IPS-NIHi7 (cell line): ENCODE measurements at regions not wholly inside any gene's neighbourhood (a gene's known extent, or its start where the extent isn't known, plus 50 kb on each side); places are given as distances from the start of the nearest gene placed in this dataset.
"Not testable (repeated sequence)": the region's sequence is repeated elsewhere in the genome, so short reads cannot be mapped to it uniquely, and the experiment has no call there.

Experiments used
- DNase-seq: peaks from one replicate; pipeline ENCODE4 v3.0.0; 2012; ENCODE audit warnings: mixed read lengths; ENCODE audit errors: extremely low spot score

DNA sequence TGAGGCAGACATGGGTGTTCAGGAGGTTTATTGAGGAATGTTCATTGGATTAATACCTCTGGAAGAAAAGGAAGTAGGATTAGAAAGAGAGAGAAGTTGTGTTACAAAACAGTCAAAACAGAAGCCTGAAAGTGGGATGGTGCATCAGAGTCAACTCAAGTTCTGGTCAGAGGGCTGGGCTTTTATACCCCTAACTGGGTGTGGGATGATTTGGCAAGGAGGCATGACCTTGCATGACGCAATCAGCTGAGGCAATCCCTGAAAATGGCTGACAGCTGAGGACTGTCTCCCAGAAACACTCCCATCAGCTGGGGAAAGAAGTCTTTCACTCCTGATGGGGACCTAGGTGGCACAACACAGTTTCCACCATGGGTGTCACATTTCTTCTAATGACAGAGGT is 818.2 kb downstream of the SATB2 start:
- no peak for DNase-seq

DNA sequence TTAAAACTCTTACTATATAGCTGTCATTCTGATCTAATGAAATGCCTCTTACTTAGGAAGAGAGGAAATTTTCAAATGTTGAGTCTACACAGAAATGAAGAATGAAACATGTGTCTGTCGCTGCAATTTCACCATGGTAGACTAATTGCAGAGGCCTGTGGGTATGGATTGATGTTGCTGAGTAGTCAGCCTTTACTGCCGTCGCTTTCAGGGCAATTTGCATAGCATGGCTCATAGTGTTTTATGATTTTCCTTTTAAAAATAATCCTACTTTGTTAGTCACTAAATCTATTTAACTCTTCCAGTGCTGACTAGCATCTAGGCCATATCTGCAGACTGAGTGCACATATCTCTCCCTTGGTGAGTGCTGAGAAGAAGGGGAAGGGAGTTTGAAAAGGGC is 819.2 kb downstream of the SATB2 start:
- DNase-seq = no peak

DNA sequence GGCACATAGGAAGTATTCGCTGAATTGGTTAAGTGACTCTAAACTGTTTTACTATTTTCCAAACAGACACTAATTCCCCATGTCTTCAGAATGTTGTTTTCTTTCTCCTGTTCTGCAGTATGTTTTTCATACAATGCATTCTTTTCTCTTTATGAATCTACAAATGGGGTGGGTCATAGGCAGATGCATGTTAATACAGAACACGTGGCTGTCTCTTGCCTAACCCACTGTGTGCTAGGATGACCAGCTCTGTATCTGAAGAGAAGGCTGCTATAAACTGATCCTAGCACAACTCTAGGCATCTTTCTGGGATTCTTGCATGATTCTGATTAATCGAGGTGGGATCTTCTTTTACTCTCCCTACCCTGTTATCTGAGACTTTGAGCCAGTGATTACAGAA is 826.0 kb downstream of the PLCL1 start:
- no peak for DNase-seq

DNA sequence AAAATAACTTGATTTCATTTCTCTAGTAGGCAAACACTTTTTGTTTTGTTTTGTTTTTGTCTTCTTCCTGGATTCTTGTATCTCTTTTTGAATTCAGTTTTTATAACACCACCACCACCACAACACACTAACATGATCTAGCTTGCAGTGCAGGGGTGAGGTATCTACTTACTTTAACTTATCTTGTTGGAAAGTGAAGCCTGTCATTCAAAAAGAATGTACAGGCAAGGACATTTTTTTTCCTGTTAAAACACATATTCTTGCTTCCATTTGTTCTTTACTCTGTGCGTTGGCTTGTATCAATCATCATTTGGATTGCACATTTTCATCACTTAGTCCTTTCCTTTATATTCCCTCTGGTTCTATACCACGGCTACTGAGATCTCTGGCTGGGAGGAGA is 824.2 kb downstream of the PLCL1 start:
- DNase-seq = no peak

DNA sequence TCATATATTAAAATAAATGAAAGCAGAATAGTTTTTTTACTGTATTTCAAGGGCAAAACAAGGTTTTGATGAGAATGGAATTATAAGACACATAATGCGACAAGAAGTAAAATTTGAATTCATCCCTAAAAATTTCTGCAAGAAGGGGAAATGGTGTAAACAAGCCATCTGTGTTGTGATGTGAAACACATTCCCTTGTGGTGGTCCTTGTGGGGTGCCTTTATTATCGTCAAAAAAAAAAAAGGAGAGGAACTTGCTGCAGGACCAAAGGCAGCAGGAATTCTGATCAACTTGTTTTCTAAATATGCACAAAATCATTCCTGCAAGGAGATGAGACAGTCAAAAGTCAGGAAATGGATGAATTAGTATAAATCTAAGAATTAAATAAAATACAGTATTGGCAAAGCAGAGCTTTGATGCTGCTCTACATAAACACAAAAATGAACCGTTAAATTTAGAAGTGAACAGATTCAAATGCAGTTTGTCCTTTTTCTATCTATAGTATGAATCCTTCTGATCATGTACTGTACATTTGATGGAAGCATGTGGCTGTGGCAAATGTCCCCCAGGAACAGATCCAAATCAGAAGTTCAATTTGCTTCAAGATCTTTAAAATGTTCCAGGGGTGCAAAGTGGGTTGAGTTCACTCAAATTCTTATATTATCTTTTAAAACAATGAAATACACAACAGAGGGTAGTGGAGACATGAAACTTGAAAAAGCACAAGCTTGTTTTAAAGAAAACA is 818.8 kb downstream of the PLCL1 start:
- DNase-seq = no peak

DNA sequence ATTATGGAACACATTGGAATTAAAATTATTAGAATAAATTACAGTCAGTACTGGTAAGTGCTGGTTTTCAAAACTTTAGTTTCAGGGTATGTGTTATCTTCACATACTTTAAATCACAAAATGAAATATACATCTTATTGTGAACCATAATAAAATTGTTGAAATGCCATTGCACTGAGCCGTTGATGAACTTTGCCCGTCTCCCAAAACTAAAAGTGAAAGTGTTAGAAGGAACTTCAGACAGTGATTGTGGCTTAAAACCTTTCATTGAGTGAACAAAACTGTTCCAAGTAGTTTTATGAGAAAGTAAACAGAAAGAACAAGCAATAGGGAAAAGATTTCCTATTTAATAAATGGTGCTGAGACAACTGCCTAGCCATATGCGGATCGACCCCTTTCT is 811.6 kb downstream of the PLCL1 start:
- no peak for DNase-seq

DNA sequence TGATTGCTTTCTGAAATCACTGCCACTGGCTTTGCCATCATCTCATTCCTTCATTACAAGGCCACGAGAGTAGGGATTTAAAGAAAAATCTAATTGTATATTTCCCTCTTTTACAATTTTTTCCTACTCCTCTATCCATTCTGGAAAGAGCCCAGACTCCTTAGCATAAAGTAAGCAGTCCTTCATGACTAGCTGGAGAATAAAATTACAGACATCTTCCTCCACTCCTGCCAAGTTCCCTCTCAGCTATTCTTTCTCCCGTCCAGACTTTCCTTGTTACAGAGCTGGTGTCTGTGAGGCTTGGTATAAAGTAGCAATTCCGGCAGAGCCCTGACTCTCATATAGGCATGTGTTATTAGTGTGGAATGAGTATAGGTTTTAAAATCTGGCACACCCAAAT is 806.8 kb downstream of the PLCL1 start:
- DNase-seq = no peak

DNA sequence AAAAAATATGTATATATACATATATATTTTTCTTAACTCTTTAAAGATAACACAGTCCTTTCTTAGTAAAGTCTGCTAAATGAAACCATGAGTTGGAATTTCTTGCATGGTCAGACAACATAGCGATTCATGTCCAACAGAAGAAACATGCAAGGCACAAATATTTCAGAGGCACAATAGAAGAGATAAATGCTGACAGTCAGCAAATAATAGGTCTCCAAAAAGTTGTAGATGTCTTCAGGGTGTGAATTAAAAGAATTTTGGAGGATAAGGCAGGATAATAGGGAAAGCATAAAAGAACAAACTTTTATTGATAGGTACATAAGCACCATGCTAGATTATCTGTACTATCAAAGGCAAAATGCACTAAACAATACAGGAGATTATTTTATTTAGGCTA is 800.2 kb downstream of the PLCL1 start:
- no peak for DNase-seq

DNA sequence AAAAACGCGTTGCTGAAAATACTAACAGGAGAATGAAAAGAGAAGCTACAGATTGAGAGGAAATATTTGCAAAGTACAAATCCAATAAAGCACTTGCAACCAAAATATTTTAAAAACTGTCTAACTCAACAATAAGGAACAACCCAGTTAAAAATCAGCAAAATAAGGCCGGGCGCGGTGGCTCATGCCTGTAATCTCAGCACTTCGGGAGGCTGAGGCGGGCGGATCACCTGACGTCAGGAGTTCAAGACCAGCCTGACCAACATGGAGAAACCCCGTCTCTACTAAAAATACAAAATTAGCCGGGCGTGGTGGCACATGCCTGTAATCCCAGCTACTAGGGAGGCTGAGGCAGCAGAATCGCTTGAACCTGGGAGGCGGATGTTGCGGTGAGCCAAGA is 798.6 kb downstream of the PLCL1 start:
- not testable (repeated sequence) for DNase-seq

DNA sequence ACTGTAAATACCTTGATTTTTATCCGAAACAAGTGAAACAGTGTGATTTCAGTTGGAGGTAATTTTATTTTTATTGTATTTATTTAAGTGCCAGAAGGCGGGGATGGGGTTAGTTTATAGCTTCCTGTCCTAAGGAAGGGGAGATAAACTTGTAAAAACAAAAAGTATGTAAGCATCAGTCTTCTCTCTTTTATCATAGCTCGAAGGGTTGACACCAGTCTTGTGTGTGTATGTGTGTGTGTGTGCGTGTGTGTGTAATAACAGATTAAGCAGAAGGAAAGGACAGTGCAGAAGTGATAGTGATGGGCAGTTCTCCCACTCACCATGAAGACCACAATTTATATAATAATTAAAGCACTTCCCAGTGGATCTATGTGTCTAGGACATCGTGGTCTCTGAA is 793.3 kb downstream of the PLCL1 start:
- no peak for DNase-seq

DNA sequence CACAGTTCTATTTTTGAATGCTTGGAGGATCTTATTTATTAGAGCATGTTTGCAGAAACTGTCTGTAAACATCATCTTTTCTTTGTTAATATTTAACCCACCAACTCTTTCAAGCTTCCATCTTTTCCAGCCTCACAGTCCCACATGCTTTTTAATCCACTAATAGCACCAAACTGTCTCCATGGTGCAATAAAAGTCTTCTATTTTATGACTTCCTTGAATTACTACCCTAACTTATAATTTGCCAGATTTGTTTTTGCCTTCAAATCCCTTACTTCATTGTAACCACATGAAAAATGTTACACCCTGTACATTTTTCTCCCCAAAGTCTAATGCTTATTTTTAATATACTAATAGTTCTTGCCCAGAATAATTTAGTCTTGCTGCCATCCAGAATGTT is 792.6 kb downstream of the PLCL1 start:
- DNase-seq = no peak

DNA sequence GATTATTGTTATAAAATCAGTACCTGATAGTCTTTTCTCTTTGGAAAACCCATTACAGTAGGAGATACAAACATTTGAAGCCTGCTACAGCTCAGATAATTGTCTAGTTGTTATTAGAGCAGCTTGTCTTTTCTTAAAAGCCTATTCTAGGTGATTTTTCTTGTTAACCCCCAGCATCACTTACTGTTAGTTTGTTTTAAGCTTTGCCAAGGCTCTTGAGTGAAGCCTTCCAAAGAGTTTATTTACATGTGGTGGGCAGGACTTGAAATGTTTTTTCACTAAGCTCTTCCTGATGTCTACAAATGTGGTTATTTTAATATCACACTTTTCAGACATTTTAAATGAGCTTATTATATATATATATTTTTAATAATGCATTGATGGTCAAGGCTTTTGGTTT is 791.3 kb downstream of the PLCL1 start:
- no peak for DNase-seq

DNA sequence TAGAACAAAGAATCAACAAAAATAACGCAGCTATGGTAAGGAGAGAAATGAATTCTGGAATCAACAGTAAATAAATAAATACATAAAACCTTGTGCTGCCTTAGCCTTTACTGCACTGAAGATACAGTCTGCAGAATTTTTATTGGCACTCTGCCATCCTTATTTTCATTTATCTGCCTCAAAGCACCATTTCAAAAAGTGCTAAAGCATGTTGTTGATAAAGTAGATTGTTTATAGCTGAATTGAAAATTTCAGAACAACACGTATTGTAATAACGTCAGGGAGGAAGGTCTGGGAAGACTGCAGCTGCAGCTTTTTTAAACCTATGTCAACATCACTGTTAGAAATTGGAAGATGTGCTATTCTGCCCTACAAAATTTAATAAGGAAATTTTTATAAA is 787.2 kb downstream of the PLCL1 start:
- DNase-seq = no peak

DNA sequence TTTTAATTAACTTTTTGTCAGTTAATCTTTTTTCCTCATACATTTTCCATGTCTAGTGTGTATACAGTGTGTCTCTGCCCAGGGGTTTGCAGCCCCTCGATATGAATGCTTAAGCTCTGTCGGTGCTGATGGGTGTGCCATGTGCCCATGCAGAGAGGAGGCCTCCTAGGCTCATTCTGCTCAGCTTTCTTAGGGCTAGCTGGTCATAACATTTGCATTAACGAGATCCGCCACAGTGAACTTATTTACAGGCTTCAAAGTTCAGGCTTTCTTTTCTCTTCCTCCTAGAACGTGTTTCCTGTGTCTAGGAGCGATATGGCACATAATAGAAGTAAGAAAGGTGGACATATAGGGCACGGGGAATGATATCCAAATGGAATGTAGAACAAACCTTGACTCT is 783.3 kb downstream of the PLCL1 start:
- no peak for DNase-seq

DNA sequence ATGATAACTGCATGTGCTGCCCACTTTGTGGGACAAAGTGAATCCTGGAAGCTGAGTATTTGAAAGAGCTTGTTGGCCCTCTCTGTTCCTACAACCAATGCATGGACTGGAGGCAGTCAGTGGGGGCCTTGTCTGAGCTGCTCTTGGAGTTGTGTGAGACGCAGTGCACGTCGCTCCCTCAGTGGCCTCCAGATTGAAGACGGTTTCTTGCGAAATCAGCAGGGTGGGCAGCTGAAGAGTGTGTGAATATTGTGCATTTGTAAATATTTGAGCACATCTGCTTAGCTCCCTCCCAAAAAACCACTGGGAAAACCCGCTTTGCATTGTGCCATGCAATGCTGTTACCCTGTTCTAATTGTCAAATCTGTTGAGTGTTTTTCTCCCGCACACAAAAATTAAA is 782.8 kb downstream of the PLCL1 start:
- no peak for DNase-seq

DNA sequence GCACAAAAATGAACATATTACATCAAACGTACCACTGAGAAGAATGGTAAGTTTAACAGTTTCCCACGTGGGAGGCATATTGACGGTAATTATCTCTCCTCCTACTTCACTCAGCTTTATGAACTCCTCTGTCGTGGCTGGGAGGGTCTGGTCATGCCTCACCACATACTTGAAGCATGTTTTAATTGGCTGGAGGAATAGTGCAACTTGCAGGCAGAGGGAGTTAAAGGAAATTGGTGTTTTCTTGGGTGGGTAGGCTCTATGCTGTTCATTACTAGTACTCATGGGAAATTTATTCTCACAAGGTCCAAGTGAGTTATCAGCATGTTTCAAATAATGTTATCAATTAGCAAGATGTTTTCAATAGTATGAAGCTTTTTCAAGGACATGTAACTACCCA is 767.0 kb downstream of the PLCL1 start:
- DNase-seq = no peak

DNA sequence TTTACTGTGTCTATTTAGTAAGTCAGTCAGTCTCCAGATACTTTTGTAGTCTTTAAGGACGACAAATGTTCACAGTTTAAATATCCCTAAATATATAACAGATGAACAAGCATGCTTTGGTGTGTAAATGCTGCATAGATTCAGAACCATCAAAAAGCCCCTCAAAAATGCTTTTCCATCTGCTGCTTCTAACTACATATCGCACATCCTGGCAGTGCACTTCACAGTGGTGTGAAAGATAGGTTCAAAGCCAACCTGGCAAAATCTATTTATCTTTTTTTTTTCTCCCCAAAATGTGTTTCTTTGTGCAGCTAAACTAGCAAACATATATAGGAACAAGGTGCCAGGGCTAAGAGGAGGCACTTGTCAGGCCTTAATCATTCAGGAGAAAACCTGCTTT is 753.8 kb downstream of the PLCL1 start:
- DNase-seq = no peak

DNA sequence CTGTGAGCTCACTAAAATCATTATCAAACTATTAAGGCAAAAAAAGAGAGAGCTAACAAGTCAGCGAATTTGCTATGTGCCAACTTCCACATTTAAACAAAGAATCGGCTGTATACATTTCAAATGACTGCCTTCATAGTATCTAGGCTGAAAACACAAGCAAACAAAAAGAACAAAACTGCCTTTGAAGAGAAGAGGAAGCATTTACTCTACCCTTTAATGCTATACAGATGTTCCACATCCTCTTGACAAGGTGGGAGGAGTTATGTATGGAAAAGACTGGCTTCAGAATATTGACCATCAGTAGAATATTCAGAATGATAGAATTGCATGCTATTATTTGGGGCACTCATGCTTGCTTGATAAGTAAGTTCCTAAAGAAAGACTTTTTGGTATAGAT is 741.7 kb downstream of the PLCL1 start:
- no peak for DNase-seq

DNA sequence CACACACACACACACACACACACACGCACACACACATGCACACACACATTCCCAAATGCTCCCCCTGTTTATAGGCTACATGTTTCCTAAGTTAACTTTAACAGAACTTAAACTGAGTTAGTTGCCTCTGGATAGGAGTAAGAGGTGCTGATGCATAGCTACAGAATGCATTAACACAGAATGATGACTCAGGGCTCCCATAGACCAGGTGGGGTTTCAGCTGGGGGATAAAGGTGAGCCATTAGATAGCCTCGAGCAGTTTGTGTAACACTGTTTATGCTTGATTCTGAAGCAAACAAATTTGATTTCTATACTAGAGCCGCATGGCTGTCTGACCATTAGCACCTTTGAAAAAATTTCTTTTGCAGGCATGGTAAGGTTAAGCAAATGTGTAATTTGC is 741.0 kb downstream of the PLCL1 start:
- DNase-seq = peak; percentile 21

DNA sequence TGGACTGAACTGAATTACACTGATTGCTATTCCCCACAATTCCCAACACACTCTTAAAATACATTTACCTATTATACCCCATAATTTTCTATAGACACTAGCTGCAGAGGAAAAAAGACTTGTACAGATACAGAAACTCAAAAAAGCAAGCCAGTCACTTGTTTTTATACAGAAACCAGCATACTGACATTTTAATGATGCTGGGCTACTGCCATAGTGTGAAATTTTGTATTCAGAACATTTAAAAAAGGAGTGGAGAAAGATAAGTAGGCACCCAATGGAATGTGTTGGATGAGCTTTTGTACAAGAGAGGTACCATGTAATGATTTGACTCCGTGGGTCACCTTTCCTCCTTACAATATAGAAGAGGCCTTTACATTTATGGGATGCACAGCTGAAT is 740.1 kb downstream of the PLCL1 start:
- DNase-seq = no peak

DNA sequence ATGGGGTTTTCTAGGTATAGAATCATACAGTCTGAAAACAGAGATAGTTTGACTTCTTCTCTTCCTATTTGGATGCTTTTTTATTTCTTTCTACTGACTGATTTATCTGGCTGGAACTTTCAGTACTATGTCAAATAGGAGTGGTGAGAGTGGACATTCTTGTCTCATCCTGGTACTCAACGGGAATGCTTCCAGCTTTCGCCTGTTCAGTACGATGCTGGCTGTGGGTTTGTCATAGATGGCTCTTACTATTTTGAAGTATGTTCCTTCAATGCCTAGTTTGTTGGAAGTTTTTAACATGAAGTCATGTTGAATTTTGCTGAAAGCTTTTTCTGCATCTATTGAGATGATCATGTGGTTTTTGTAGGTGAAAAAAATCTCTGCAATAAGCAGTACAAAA is 730.4 kb downstream of the PLCL1 start:
- DNase-seq = no peak

DNA sequence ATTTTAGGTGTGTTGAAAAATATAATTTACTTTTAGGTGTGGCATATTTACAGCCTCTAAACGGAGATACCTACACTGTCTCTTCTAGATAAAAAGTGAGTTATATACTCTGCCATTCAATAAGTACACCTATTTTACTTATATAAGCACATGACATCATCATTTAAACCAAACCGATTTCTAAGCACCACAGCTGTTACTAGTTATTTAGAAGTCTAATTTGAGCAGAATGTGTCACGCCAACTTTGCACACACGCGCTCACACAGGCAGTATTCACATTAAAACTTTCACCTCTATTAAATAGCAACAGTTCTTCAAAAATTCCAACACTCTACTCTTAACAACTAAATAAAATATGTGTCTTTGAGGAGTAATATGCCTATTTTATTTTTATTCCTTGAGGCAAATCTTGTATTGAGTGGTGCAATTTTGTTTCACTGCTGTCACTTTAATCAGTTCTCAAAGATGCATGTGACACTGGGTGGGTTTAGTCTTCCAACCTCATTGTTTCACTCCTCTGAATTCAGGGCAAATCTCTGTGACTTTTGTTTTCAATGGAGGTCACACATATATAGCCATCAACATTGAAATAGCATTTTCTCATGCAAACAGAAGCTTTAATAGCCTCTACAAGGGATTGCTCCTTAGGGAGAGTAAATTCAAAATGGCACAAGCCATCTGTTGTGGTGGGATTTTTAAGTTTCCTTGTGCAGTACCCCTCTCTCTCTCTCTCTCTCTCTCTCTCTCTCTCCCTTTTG is 721.0 kb downstream of the PLCL1 start:
- no peak for DNase-seq

DNA sequence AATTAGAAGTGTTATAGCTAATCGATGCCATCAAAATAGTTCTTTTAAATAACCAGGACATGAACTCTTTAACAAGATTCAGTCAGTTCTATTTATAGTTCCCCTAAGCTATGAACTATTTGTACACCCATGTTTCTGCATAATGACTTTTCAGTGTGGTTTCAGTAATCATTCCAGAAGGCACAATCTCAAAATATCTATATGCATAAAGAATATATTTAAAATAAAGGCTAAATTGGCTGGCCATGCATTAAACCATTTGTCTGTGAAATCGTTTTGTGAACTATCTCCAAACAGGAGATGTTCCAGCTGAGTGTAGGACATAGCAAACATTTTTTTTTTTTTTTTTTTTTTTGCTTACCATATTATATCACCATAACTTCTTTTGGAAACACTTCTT is 719.3 kb downstream of the PLCL1 start:
- no peak for DNase-seq

DNA sequence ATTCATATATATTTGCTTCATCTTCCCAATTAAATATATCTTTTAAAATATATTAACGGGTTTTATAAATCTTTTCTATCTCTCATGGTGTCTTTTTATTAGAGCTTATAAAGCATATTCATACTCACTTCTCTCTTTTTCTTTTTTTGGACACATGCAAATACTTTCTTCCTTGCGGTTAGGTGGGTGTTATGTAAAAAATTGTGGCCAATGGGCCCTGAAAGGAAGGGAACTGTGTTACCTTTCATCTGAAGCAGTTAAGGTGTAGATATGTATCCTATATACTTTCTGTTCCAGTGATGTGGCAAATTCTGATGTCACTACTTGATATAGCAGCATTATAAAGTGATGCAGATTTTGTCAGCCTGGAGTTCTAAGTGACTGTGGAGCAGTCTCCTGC is 714.5 kb downstream of the PLCL1 start:
- no peak for DNase-seq
